H9 (cell line): ENCODE measurements at regions not wholly inside any gene's neighbourhood (a gene's known extent, or its start where the extent isn't known, plus 50 kb on each side); places are given as distances from the start of the nearest gene placed in this dataset.

ENCODE experiments used
- DNase-seq: peaks from one replicate; pipeline ENCODE4 v3.0.0-alpha.2; 2017
- H2AFZ ChIP-seq: one replicate; pipeline ENCODE4 v1.6.1; 2013; ENCODE audit warnings: mild to moderate bottlenecking, low read length, control low read depth, moderate library complexity
- H2AK5ac ChIP-seq: 2 replicates; pipeline ENCODE4 v1.6.1; 2013; ENCODE audit warnings: low read length, control low read depth, mixed read lengths; ENCODE audit not compliant: insufficient read length
- H2BK120ac ChIP-seq: one replicate; pipeline ENCODE4 v1.6.1; 2013; ENCODE audit warnings: low read depth, mild to moderate bottlenecking, low read length, control low read depth, inconsistent platforms; ENCODE audit not compliant: poor library complexity, severe bottlenecking
- H2BK12ac ChIP-seq: 2 replicates; pipeline ENCODE4 v1.6.1; 2013; ENCODE audit warnings: low read length, control low read depth, mixed read lengths, low read depth; ENCODE audit not compliant: insufficient read length
- H2BK15ac ChIP-seq: 2 replicates; pipeline ENCODE4 v1.6.1; 2013; ENCODE audit warnings: low read depth, low read length, control low read depth
- H2BK20ac ChIP-seq: one replicate; pipeline ENCODE4 v1.6.1; 2013; ENCODE audit warnings: low read depth, mild to moderate bottlenecking, low read length, control low read depth, inconsistent platforms; ENCODE audit not compliant: poor library complexity, severe bottlenecking
- H2BK5ac ChIP-seq: 2 replicates; pipeline ENCODE4 v1.6.1; 2013; ENCODE audit warnings: low read length, control low read depth, mixed read lengths; ENCODE audit not compliant: insufficient read length
- H3K14ac ChIP-seq: 2 replicates; pipeline ENCODE4 v1.6.1; 2013; ENCODE audit warnings: low read length, control low read depth; ENCODE audit not compliant: insufficient read depth
- H3K18ac ChIP-seq: 2 replicates; pipeline ENCODE4 v1.6.1; 2013; ENCODE audit warnings: low read depth, mild to moderate bottlenecking, mixed read lengths, low read length, control low read depth; ENCODE audit not compliant: insufficient read length
- H3K23ac ChIP-seq: 2 replicates; pipeline ENCODE4 v1.6.1; 2013; ENCODE audit warnings: low read length, control low read depth, mixed read lengths, low read depth; ENCODE audit not compliant: insufficient read length
- H3K23me2 ChIP-seq: 2 replicates; pipeline ENCODE4 v1.6.1; 2013; ENCODE audit warnings: low read depth, mild to moderate bottlenecking, mixed read lengths, low read length, control low read depth; ENCODE audit not compliant: insufficient read length, poor library complexity, severe bottlenecking
- H3K27ac ChIP-seq: 2 replicates; pipeline ENCODE4 v1.5.1; 2013; ENCODE audit warnings: low read length, control low read depth, mixed read lengths, low read depth; ENCODE audit not compliant: insufficient read length
- H3K27me3 ChIP-seq: 2 replicates; pipeline ENCODE4 v1.6.1; 2013; ENCODE audit warnings: low read length, control low read depth, inconsistent platforms; ENCODE audit not compliant: insufficient read depth
- H3K4ac ChIP-seq: 2 replicates; pipeline ENCODE4 v1.6.1; 2013; ENCODE audit warnings: low read depth, mild to moderate bottlenecking, control low read depth, inconsistent platforms, low read length, moderate library complexity
- H3K4me1 ChIP-seq: 2 replicates; pipeline ENCODE4 v1.6.1; 2013; ENCODE audit warnings: low read length, control low read depth, inconsistent platforms; ENCODE audit not compliant: insufficient read depth
- H3K4me2 ChIP-seq: 2 replicates; pipeline ENCODE4 v1.6.1; 2013; ENCODE audit warnings: low read length, control low read depth, mixed read lengths; ENCODE audit not compliant: insufficient read length, insufficient read depth
- H3K56ac ChIP-seq: 2 replicates; pipeline ENCODE4 v1.6.1; 2013; ENCODE audit warnings: low read depth, mild to moderate bottlenecking, mixed read lengths, low read length, control low read depth; ENCODE audit not compliant: insufficient read length
- H3K79me1 ChIP-seq: 2 replicates; pipeline ENCODE4 v1.6.1; 2013; ENCODE audit warnings: low read depth, mild to moderate bottlenecking, moderate library complexity, low read length, control low read depth, inconsistent platforms; ENCODE audit not compliant: insufficient read depth, poor library complexity, severe bottlenecking
- H3K79me2 ChIP-seq: 2 replicates; pipeline ENCODE4 v1.6.1; 2013; ENCODE audit warnings: low read length, control low read depth, inconsistent platforms; ENCODE audit not compliant: insufficient read depth
- H3K9ac ChIP-seq: 2 replicates; pipeline ENCODE4 v1.6.1; 2013; ENCODE audit warnings: low read length, control low read depth, mixed read lengths; ENCODE audit not compliant: insufficient read length; ENCODE audit errors: extremely low read depth
- H3K9me3 ChIP-seq: one replicate; pipeline ENCODE4 v1.6.1; 2013; ENCODE audit warnings: low read depth, low read length, inconsistent platforms; ENCODE audit not compliant: control insufficient read depth
- H3T11ph ChIP-seq: one replicate; pipeline ENCODE4 v1.6.1; 2013; ENCODE audit warnings: mild to moderate bottlenecking, low read length, control low read depth, inconsistent platforms
- H4K20me1 ChIP-seq: one replicate; pipeline ENCODE4 v1.6.1; 2013; ENCODE audit not compliant: control insufficient read depth, insufficient read length, insufficient read depth
- H4K5ac ChIP-seq: 2 replicates; pipeline ENCODE4 v1.6.1; 2013; ENCODE audit warnings: low read depth, mild to moderate bottlenecking, mixed read lengths, low read length, control low read depth; ENCODE audit not compliant: insufficient read length
- H4K8ac ChIP-seq: replicated peaks from 2 replicates; pipeline ENCODE4 v1.6.1; 2013; ENCODE audit warnings: low read length, control low read depth, mixed read lengths, low read depth; ENCODE audit not compliant: insufficient read length
- H4K91ac ChIP-seq: 2 replicates; pipeline ENCODE4 v1.6.1; 2013; ENCODE audit warnings: low read depth, mild to moderate bottlenecking, moderate library complexity, mixed read lengths, low read length, control low read depth; ENCODE audit not compliant: insufficient read length
- H3K27ac Mint-ChIP-seq, 3 experiments: 2 replicates in 2 of 3; 3 replicates in 1 of 3; pipeline ENCODE4 v1.8.0; 2020 to 2021; ENCODE audit warnings: mixed read lengths in 3 of 3, mild to moderate bottlenecking in 1 of 3, moderate library complexity in 1 of 3
- H3K27me3 Mint-ChIP-seq: 2 replicates; pipeline ENCODE4 v1.8.0; 2021; ENCODE audit warnings: low read depth, mild to moderate bottlenecking, moderate library complexity, mixed read lengths
- H3K36me3 Mint-ChIP-seq, 3 experiments: 2 replicates in 2 of 3; 3 replicates in 1 of 3; pipeline ENCODE4 v1.8.0; 2020 to 2021; ENCODE audit warnings: low read depth in 3 of 3, mixed read lengths in 3 of 3; ENCODE audit not compliant: insufficient read depth in 1 of 3
- H3K4me1 Mint-ChIP-seq, 2 experiments: 2 replicates each; pipeline ENCODE4 v1.8.0; 2020; ENCODE audit warnings: mixed read lengths in 2 of 2
- H3K4me3 Mint-ChIP-seq, 2 experiments: 2 replicates in 1 of 2; 3 replicates in 1 of 2; pipeline ENCODE4 v1.8.0; 2020 to 2021; ENCODE audit warnings: mild to moderate bottlenecking in 2 of 2, mixed read lengths in 2 of 2, moderate library complexity in 1 of 2
- H3K9me3 Mint-ChIP-seq, 2 experiments: 2 replicates in 1 of 2; 3 replicates in 1 of 2; pipeline ENCODE4 v1.8.0; 2020; ENCODE audit warnings: mild to moderate bottlenecking in 2 of 2, mixed read lengths in 2 of 2, moderate library complexity in 1 of 2
- CTCF ChIP-seq: fragments of 200-600 bp; sonication (generic); conservative IDR thresholded peaks from 3 replicates; pipeline ENCODE4 v1.8.0; 2021; ENCODE audit warnings: antibody characterized with exemption, mild to moderate bottlenecking
- WGBS: extraction: QIAGEN DNeasy Blood & Tissue Kit; methylation state at CpG from one replicate; pipeline ENCODE4 v1.1.7; 2013; ENCODE audit warnings: missing lambda C conversion rate, low lambda C conversion rate, mixed read lengths; ENCODE audit not compliant: insufficient read length; ENCODE audit errors: extremely low coverage; 5-methylcytosine and 5-hydroxymethylcytosine counted together

- Histone ChIP-seq H3K9ac (no peak overlapping the region), H3K23me2 (no peaks in the 10 kb centered on the region), H3K14ac (no peak overlapping the region), H2AFZ (no peak overlapping the region), H3K79me1 (no peaks in the 10 kb centered on the region), H3K9me3 (no peaks in the 10 kb centered on the region), H3K23ac (no peak overlapping the region), H3K27me3 (no peaks in the 10 kb centered on the region), H3K27ac (no peak overlapping the region), H2AK5ac (no peak overlapping the region), H2BK15ac (no peak overlapping the region), H4K20me1 (no peaks in the 10 kb centered on the region), H3K4ac (no peak overlapping the region), H4K5ac (no peak overlapping the region), H2BK120ac (no peak overlapping the region), H3K56ac (no peak overlapping the region), H3K4me2 (no peak overlapping the region), H3K18ac (no peak overlapping the region), H3T11ph (no peak overlapping the region), H2BK20ac (no peak overlapping the region), H4K91ac (no peak overlapping the region), H3K79me2 (no peaks in the 10 kb centered on the region), H2BK12ac (no peak overlapping the region), H3K4me1 (no peaks in the 10 kb centered on the region), H4K8ac (no peak overlapping the region), H2BK5ac (no peak overlapping the region)
- Mint-ChIP-seq H3K27ac (no peak overlapping the region), H3K4me1 (peaks cover 4 to 11% of the 10 kb centered on the region in 2 experiments), H3K36me3 (no peaks in the 10 kb centered on the region; a peak in 1 of 7 replicates), H3K27me3 (peaks cover 59% of the 10 kb centered on the region), H3K9me3 (no peaks in the 10 kb centered on the region), H3K4me3 (no peak overlapping the region)
- DNase-seq: no peak
- no CpG with 5 or more reads among the region's 4 CpGs for WGBS
- no peak for TF ChIP-seq CTCF
These were observed 203.3 kb upstream of the ZMIZ1 start for GRCh38 chr10:78865538-78865875.
